Hepatocyte (in vitro differentiated cells): ENCODE measurements at regions not wholly inside any gene's neighbourhood (a gene's known extent, or its start where the extent isn't known, plus 50 kb on each side); places are given as distances from the start of the nearest gene placed in this dataset.

ENCODE experiments used
- DNase-seq: peaks from one replicate; pipeline ENCODE4 v3.0.0-alpha.2; 2016; ENCODE audit warnings: low spot score
- H2AFZ ChIP-seq: fragments of 200-600 bp; sonication (generic); 2 replicates; pipeline ENCODE4 v1.6.0; 2016; ENCODE audit warnings: antibody characterized with exemption, mild to moderate bottlenecking
- H3K27ac ChIP-seq: fragments of 200-600 bp; sonication (generic); 2 replicates; pipeline ENCODE4 v1.5.1; 2016; ENCODE audit warnings: mild to moderate bottlenecking
- H3K27me3 ChIP-seq: fragments of 200-600 bp; sonication (generic); 2 replicates; pipeline ENCODE4 v1.6.1; 2016
- H3K36me3 ChIP-seq: fragments of 200-600 bp; sonication (generic); replicated peaks from 2 replicates; pipeline ENCODE4 v1.5.1; 2016; ENCODE audit warnings: low read depth; ENCODE audit not compliant: insufficient read depth
- H3K4me1 ChIP-seq: fragments of 200-600 bp; sonication (generic); 2 replicates; pipeline ENCODE4 v1.5.1; 2016; ENCODE audit warnings: mild to moderate bottlenecking, moderate library complexity; ENCODE audit not compliant: insufficient read depth
- H3K4me2 ChIP-seq: fragments of 200-600 bp; sonication (generic); 2 replicates; pipeline ENCODE4 v1.6.0; 2016
- H3K4me3 ChIP-seq: fragments of 200-600 bp; sonication (generic); 2 replicates; pipeline ENCODE4 v1.5.1; 2016; ENCODE audit warnings: mild to moderate bottlenecking
- H3K79me2 ChIP-seq: fragments of 200-600 bp; sonication (generic); 2 replicates; pipeline ENCODE4 v1.6.0; 2017; ENCODE audit warnings: mild to moderate bottlenecking
- H3K9me2 ChIP-seq: fragments of 200-600 bp; sonication (generic); replicated peaks from 2 replicates; pipeline ENCODE4 v1.6.0; 2017; ENCODE audit warnings: mild to moderate bottlenecking; ENCODE audit not compliant: insufficient read depth
- H3K9me3 ChIP-seq: fragments of 200-600 bp; sonication (generic); 2 replicates; pipeline ENCODE4 v1.5.1; 2016; ENCODE audit warnings: low read depth, mild to moderate bottlenecking
- H4K20me1 ChIP-seq: fragments of 200-600 bp; sonication (generic); 2 replicates; pipeline ENCODE4 v1.6.0; 2016; ENCODE audit warnings: mild to moderate bottlenecking; ENCODE audit not compliant: insufficient read depth, poor library complexity, severe bottlenecking
- EZH2 ChIP-seq: fragments of 200-600 bp; sonication (generic); IDR thresholded peaks from 2 replicates; pipeline ENCODE4 v1.6.1; 2016; ENCODE audit warnings: antibody characterized with exemption, mild to moderate bottlenecking, borderline replicate concordance
- EZH2phosphoT487 ChIP-seq: fragments of 200-600 bp; sonication (generic); IDR thresholded peaks from one replicate; pipeline ENCODE4 v1.6.1; 2018; ENCODE audit warnings: antibody characterized with exemption, mild to moderate bottlenecking, low read depth, moderate library complexity; ENCODE audit not compliant: unreplicated experiment, severe bottlenecking
- WGBS: methylation state at CpG from one replicate; pipeline ENCODE4 v1.1.6; 2016; ENCODE audit warnings: low lambda C conversion rate; ENCODE audit errors: missing lambda C conversion rate; 5-methylcytosine and 5-hydroxymethylcytosine counted together
- TF ChIP-seq, protein P1 (sequence below): fragments of 200-600 bp; sonication (generic); IDR thresholded peaks from 2 replicates; pipeline ENCODE4 v1.5.1; 2016; ENCODE audit warnings: antibody characterized with exemption, mild to moderate bottlenecking; ENCODE audit not compliant: poor library complexity

DNA sequence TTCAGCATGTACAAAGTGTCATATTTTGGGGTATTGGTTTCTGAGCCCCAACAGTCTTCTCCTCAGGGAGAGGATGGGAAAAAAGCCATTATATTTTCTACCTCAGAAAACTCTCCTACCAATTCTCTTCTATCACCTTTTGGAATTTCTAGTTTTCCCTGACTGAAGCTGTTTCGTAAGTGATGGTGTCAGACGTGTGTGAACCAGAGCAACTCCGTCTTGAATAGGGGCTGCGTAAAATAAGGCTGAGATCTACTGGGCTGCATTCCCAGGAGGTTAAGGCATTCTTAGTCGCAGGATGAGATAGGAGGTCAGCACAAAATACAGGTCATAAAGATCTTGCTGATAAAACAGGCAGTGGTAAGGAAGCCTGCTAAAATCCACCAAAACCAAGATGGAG is 197.3 kb upstream of the C9orf72 start:
- H3K4me3 ChIP-seq: no peak overlapping the region
- H4K20me1 ChIP-seq: no peaks in the 10 kb centered on the region
- no peak overlapping the region for H3K27ac ChIP-seq
- no peak overlapping the region for H3K4me2 ChIP-seq
- no peak for TF ChIP-seq EZH2phosphoT487
- DNase-seq: no peak
- no peaks in the 10 kb centered on the region for H3K4me1 ChIP-seq
- 69% methylated on average over 5 of the region's 5 CpGs for WGBS
- no peaks in the 10 kb centered on the region for H3K9me3 ChIP-seq
- H3K79me2 ChIP-seq: no peaks in the 10 kb centered on the region
- H3K27me3 ChIP-seq: no peaks in the 10 kb centered on the region
- no peaks in the 10 kb centered on the region for H3K36me3 ChIP-seq
- no peak overlapping the region for H2AFZ ChIP-seq
- H3K9me2 ChIP-seq: no peaks in the 10 kb centered on the region

DNA sequence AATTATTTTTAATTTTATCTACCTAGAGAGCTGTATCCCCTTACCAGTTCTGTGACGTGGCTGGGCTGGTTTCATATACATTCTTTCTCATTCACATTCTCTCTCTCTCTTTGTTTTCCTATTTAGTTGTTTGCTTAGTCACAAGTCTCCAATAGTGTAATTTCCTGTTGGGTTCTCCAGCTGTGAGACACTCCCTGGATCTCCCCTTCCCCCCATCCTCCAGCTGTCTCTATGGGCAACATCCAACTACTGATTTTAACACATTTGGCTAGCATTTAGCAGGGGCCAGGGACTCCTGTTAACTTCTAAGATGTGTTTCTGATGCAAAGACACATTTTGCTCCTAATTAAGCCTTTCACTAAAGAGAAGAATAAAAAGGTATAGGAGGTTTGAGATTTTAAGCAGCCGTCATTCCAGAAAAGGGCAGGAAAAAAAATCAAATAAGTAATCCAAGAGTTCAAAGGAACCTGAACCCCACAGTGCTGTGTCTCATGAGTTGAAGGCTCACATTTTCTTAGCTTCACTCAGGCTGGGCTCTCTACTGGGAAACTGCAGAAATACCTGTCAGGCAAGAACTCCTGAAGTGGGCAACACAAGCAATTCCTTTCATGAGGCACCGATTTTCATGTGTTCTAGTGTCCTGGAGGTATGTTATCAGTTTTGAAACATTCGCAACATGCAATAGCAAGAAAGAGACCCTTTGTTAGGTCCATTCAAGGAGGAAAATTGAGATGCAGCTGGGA is 198.7 kb upstream of the C9orf72 start:
- H3K9me2 ChIP-seq: no peaks in the 10 kb centered on the region
- H4K20me1 ChIP-seq: no peaks in the 10 kb centered on the region
- H3K36me3 ChIP-seq: no peaks in the 10 kb centered on the region
- no peaks in the 10 kb centered on the region for H3K27me3 ChIP-seq
- no peak for DNase-seq
- WGBS: 54% methylated on average over 4 of the region's 4 CpGs
- H3K9me3 ChIP-seq: no peaks in the 10 kb centered on the region
- H3K4me1 ChIP-seq: no peaks in the 10 kb centered on the region
- no peak overlapping the region for H2AFZ ChIP-seq
- H3K4me2 ChIP-seq: no peak overlapping the region
- no peak for TF ChIP-seq EZH2
- TF ChIP-seq, protein P1, sequence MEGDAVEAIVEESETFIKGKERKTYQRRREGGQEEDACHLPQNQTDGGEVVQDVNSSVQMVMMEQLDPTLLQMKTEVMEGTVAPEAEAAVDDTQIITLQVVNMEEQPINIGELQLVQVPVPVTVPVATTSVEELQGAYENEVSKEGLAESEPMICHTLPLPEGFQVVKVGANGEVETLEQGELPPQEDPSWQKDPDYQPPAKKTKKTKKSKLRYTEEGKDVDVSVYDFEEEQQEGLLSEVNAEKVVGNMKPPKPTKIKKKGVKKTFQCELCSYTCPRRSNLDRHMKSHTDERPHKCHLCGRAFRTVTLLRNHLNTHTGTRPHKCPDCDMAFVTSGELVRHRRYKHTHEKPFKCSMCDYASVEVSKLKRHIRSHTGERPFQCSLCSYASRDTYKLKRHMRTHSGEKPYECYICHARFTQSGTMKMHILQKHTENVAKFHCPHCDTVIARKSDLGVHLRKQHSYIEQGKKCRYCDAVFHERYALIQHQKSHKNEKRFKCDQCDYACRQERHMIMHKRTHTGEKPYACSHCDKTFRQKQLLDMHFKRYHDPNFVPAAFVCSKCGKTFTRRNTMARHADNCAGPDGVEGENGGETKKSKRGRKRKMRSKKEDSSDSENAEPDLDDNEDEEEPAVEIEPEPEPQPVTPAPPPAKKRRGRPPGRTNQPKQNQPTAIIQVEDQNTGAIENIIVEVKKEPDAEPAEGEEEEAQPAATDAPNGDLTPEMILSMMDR: no peak
- no peak for TF ChIP-seq EZH2phosphoT487
- no peaks in the 10 kb centered on the region for H3K79me2 ChIP-seq
- peak overlapping the region; percentile 48 for H3K27ac ChIP-seq
- no peak overlapping the region for H3K4me3 ChIP-seq

- Histone ChIP-seq H3K4me2 (no peak overlapping the region), H3K9me2 (no peaks in the 10 kb centered on the region), H3K4me1 (no peaks in the 10 kb centered on the region), H4K20me1 (no peaks in the 10 kb centered on the region), H3K27me3 (no peaks in the 10 kb centered on the region), H3K4me3 (no peak overlapping the region), H3K9me3 (no peaks in the 10 kb centered on the region), H3K36me3 (no peaks in the 10 kb centered on the region), H3K79me2 (no peaks in the 10 kb centered on the region), H3K27ac (no peak overlapping the region), H2AFZ (no peak overlapping the region)
- DNase-seq: no peak
- no peak for TF ChIP-seq EZH2
- no peak for TF ChIP-seq EZH2phosphoT487
- TF ChIP-seq, protein P1: no peak
- 67% methylated on average over 7 of the region's 7 CpGs for WGBS
These were observed 211.8 kb upstream of the C9orf72 start for GRCh38 chr9:27784847-27785713.

DNA sequence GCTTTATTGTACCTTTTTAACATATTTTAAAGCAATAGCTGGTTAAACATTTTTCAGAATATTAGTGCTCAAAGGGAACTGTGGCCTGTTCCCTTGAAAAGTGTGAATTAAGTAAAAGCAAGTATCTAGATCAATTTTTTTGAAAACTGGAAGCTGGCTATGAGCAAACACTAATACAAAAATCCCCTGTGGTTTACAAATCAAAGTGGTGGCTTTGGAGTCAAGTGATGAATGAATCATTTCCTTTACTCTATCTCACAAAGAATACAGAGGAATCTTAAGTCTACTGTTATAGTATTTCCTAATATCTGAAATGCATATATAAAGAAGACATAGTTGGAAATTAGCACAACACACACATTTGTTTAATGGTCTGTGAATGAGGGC is 212.4 kb upstream of the C9orf72 start:
- H3K36me3 ChIP-seq: no peaks in the 10 kb centered on the region
- H2AFZ ChIP-seq: no peak overlapping the region
- no peaks in the 10 kb centered on the region for H3K27me3 ChIP-seq
- H3K27ac ChIP-seq: no peak overlapping the region
- no peak for DNase-seq
- no peaks in the 10 kb centered on the region for H3K4me1 ChIP-seq
- TF ChIP-seq EZH2 (no peak), EZH2phosphoT487 (no peak)
- TF ChIP-seq, protein P1: no peak
- H3K9me2 ChIP-seq: no peaks in the 10 kb centered on the region
- no peaks in the 10 kb centered on the region for H4K20me1 ChIP-seq
- H3K79me2 ChIP-seq: no peaks in the 10 kb centered on the region
- no peak overlapping the region for H3K4me2 ChIP-seq
- no peak overlapping the region for H3K4me3 ChIP-seq
- H3K9me3 ChIP-seq: no peaks in the 10 kb centered on the region
